Omental fat pad (tissue), 3 donors: ENCODE measurements at regions not wholly inside any gene's neighbourhood (a gene's known extent, or its start where the extent isn't known, plus 50 kb on each side); places are given as distances from the start of the nearest gene placed in this dataset.
"Not testable (repeated sequence)": the region's sequence is repeated elsewhere in the genome, so short reads cannot be mapped to it uniquely, and the experiment has no call there.

ENCODE experiments used
- ATAC-seq: fragments of 150-250 bp; one replicate; pipeline ENCODE4 v1.9.1; 2016; ENCODE audit warnings: mild to moderate bottlenecking, moderate library complexity; ENCODE audit not compliant: low FRiP score
- DNase-seq: peaks from one replicate; pipeline ENCODE4 v3.0.0-alpha.2; 2019; ENCODE audit warnings: low spot score
- TF ChIP-seq, protein P1 (sequence below), 3 donors: fragments of 450-650 bp; IDR thresholded peaks; one replicate each; pipeline ENCODE4 v1.5.1; 2016 to 2017; ENCODE audit warnings: antibody characterized with exemption in 3 of 3, mild to moderate bottlenecking in 3 of 3, moderate library complexity in 2 of 3

DNA sequence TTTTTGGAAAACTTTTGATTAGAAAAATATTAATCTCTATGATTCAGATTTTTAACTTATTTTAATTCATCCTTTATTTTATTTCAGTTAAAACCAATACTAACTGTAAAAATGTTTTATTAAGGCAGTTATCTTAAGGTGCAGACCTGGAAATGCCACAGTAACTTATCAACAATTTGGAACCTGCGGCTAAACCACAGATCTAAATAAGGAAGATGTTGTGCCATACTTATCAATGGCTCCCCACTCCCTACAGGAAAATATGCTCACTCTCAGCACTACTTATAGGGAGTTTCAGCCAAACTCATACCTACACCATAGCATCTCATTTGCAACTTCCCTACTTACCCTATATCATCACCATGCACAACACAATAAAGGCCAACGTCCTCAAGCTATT, 226.9 kb upstream of the KYNU start:
- TF ChIP-seq, protein P1, sequence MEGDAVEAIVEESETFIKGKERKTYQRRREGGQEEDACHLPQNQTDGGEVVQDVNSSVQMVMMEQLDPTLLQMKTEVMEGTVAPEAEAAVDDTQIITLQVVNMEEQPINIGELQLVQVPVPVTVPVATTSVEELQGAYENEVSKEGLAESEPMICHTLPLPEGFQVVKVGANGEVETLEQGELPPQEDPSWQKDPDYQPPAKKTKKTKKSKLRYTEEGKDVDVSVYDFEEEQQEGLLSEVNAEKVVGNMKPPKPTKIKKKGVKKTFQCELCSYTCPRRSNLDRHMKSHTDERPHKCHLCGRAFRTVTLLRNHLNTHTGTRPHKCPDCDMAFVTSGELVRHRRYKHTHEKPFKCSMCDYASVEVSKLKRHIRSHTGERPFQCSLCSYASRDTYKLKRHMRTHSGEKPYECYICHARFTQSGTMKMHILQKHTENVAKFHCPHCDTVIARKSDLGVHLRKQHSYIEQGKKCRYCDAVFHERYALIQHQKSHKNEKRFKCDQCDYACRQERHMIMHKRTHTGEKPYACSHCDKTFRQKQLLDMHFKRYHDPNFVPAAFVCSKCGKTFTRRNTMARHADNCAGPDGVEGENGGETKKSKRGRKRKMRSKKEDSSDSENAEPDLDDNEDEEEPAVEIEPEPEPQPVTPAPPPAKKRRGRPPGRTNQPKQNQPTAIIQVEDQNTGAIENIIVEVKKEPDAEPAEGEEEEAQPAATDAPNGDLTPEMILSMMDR (IDR thresholded peaks at IDR 0.05): no peak
- no peak for ATAC-seq
- DNase-seq: no peak

DNA sequence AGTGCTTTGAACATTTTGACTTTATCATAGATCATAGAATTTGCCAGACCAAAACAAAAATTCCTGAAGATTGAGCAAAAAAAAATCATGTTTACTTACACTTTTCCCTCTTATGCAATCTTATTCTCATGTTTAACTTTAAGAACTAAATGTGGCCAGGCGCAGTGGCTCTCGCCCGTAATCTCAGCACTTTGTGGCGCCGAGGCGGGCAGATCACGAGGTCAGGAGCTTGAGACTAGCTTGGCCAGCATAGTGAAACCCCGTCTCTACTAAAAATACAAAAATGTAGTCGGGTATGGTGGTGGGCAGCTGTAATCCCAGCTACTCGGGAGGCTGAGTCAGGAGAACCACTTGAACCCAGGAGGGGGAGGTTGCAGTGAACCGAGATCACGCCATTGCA, 227.9 kb upstream of the KYNU start:
- ATAC-seq (no peak), DNase-seq (no peak)
- TF ChIP-seq, protein P1 (IDR thresholded peaks at IDR 0.05): no peak

DNA sequence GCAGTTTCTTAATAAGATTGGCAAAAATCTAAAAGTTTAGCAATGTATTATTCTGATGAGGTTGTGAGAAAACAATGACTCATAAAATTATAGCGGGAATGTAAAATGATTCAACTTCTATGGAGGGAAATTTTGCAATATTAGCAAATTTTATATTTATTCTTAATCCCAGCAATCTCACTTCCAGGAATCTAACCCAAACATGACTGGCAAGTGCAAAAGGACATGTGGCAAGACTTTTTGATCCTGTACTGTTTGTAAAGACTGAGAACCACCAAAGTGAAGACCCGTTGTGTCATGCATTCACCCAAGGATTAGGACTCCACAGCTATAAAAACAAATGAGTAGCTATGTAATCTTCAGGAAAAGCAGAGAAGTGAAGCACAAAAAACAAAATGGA, 234.8 kb upstream of the KYNU start:
- DNase-seq: no peak
- no peak for ATAC-seq
- TF ChIP-seq, protein P1 (IDR thresholded peaks at IDR 0.05): no peak

DNA sequence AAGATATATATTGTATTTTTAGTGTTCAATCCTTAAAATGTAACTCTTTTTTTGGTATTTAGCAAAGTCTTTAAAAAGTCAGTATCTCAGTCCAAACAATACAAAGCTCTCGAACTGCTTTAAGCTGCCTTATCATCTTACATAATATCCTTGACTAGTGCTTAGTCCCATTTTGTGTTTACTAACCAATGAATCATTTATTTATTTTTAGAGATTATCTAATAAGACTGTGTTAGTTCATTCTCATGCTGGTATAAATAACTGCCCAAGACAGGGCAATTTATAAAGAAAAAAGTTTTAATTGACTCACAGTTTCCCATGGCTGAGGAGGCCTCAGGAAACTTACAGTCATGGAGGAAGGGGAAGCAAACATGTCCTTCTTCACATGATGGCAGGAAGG, 248.3 kb upstream of the KYNU start:
- no peak for ATAC-seq
- TF ChIP-seq, protein P1 (IDR thresholded peaks at IDR 0.05): no peak
- no peak for DNase-seq

DNA sequence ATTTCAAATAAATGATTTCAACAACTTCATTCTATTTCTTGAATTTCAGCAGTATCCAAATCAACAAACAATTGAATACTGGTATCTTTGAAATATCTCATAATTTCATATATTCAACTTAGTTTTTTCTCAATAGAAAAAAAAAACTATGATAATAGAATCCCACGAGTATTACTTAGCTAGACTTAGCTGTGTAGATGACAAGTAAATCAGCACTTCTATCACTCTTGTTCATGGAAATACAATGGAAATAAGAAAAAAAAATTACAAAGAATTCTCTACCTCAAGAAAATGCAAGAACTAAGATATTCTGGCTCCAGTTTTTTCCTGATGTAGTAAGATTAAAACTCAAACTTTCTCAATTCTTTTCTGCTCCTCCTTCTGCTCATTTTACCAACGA, 256.2 kb upstream of the KYNU start:
- TF ChIP-seq, protein P1 (IDR thresholded peaks at IDR 0.05): no peak
- DNase-seq (no peak), ATAC-seq (no peak)

DNA sequence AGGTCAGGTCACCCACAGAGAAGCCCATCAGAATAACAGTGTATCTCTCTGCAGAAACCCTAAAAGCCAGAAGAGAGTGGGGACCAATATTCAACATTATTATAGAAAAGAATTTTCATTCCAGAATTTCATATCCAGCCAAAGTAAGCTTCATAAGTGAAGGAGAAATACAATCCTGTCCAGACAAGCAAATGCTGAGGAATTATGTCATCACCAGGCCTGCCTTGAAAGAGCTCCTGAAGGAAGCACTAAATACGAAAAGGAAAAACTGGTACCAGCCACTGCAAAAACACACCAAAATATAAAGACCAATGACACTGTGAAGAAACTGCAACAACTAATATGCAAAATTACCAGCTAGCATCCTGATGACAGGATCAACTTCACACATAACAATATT, 260.0 kb upstream of the KYNU start:
- ATAC-seq: no peak
- DNase-seq: no peak
- TF ChIP-seq, protein P1 (IDR thresholded peaks at IDR 0.05): no peak

DNA sequence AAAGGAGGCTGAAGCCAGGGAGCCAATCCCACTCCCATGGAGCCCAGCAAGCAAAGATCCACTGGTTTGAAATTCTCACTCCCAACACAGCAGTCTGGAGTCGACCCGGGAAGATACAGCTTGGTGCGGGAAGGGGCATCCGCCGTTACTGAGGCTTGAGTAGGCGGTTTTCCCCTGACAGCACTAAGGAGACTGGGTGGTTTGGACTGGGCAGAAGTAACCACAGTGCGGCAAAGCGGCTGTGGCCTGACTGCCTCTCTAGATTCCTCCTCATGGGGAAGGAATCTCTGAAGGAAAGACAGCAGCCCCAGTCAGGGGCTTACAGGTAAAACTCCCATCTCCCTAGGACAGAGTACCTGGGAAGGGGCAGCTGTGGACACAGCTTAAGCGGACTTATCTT, 261.6 kb upstream of the KYNU start:
- TF ChIP-seq, protein P1 (IDR thresholded peaks at IDR 0.05): no peak
- DNase-seq: no peak
- ATAC-seq: no peak

DNA sequence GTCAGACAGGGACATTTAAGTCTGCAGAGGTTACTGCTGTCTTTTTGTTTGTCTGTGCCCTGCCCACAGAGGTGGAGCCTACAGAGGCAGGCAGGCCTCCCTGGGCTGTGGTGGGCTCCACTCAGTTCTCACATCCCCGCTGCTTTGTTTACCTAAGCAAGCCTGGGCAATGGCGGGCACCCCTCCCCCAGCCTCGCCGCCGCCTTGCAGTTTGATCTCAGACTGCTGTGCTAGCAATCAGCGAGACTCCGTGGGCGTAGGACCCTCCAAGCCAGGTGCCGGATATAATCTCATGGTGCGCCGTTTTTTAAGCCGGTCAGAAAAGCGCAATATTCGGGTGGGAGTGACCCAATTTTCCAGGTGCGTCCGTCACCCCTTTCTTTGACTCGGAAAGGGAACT, 264.3 kb upstream of the KYNU start:
- DNase-seq, ATAC-seq: not testable (repeated sequence)
